ENCODE measurements at regions not wholly inside any gene's neighbourhood (a gene's known extent, or its start where the extent isn't known, plus 50 kb on each side); places are given as distances from the start of the nearest gene placed in this dataset.
"Not testable (repeated sequence)": the region's sequence is repeated elsewhere in the genome, so short reads cannot be mapped to it uniquely, and the experiment has no call there.

DNA sequence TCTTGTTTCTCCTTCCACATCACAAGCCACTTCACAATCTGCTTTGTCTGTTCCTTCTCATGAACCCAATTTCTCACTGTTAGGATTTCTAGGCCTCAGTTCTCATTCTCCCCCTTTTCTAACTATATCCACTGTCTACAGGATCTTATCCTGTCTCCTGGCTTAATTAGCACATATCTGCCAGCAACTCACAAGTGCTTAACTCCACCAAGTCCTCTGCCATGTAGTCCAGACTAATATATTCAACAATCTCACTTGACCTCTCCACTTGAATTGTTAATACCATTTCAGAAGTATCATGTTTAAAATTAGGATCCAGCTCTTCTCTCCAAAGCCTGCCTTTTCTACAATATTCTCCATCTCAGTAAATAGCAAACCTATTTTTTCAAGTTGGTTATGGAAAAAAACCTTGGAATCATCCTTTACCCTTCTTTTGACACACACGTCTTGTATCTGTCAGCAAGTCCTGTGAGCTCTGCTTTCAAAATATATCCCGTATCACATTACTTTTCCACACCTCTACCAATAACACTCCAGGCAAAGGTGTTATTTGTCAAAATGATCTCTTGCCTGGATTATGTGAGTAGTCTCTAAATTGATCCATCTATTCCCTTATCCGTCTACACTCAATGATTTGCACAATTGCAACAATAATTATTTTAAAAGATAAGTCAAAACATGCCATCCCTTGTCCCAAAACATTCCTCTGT, 127.2 kb upstream of the SLIT2 start:
- DNase-seq (ENCODE audit: low read depth in 2 of 3, low spot score in 2 of 3), result no peak

DNA sequence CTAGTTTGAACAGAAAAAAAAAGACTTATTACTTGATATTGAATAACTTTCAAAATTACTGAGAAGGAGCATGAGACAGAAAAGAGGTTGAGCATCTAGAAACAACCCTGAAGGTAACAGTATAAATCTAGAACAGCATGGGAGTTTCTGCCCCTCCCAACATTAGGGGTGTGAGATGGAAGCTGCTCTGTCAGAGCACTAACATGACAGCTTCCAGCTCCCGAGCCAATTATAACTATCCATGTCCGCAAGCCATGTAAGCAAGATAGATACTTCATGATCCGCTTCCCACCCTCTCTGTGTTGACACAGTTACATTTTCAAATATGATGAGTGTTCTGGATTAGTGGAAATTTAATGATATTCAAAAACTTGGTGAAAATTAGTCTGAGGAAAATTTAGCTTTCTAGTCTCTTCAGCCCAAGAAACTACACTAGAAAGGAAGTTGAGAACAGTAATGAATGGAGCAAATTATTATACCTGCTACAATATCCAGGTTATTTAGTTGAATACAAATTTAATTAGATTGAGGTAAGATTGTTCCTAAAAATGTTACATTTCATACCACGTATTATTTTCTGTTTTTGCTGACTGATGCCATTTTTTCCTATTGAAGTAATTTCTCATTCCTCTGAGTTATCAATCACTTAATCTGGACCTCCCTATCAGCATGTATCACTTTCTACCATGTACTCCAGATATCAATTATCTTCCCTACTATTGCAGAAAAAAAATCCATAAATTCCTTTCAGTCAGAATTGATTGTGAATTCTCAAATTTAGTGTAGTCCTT, 129.3 kb upstream of the SLIT2 start:
- no peak for DNase-seq (ENCODE audit: low read depth in 2 of 3, low spot score in 2 of 3)

DNA sequence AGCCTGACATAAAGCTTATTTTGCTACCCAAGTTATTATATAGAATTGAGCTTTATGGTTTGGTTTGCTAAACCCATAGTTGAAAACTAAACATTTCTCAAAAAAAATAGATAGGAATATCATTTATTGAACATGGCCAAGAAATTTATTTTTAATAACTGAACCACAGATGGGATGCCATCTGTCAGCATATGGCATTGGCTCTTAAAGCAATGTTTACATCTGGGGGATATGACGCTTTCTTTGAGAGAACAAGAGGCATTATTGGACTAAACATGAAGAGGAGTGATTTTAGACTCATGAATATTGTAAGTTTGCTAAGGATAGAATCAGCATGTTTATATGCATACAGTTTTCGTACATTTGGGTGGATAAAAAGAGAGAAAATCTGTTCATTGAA, 132.6 kb upstream of the SLIT2 start:
- no peak for DNase-seq (ENCODE audit: low read depth in 2 of 3, low spot score in 2 of 3)

DNA sequence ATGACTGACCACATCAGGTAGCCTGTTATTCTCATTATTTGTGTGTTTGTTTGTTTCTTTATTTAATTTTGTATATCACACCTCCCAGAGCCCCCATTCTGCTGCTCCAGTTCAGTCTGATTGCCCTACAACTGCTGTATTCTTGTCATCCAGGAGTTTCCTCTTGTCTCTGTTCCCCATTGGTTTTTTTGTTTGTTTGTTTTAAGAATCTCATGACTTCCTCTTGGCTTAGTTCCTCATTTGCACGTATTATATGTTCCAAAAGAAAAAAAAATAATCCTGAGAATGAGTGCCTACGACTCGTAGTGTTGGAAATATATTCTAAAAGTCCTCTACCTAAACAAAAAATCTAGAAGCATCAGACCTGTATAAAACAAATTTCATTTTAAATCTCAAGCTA, 142.3 kb upstream of the SLIT2 start:
- no peak for DNase-seq (ENCODE audit: low read depth in 2 of 3, low spot score in 2 of 3)

DNA sequence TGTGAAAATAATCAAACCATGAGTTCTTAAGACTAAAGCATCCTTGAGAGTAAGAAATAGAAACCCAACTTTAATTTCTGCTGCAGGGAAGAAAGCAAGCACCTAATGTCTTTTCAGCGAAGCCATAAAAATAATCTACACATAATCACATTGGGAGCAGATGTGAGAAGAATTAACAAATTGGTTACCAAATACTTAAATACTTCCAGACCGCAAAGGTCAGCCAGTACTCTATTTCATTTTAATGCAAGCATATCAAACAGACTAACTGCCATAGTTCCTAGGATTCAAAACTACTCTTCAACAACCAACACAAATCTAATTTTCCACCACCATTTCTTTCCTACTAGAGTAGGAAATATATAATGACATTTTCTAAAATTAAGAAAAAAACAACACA, 144.8 kb upstream of the SLIT2 start:
- no peak for DNase-seq (ENCODE audit: low read depth in 2 of 3, low spot score in 2 of 3)

DNA sequence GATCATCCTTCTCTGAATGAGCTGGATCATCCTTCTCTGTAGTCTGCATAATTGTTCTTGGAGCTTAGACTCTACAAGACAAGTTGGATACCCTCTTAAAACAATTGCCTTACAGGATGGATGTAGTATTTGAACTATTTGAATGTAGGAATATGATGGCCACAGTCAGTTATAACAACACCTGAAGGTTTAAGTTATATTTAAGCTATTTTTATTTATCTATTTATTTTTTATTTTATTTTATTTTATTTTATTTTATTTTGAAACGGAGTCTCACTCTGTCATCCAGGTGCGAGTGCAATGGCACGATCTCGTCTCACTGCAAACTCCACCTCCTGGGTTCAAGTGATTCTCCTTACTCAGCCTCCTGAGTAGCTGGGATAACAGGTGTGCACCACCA, 149.9 kb upstream of the SLIT2 start:
- DNase-seq (ENCODE audit: low read depth in 2 of 3, low spot score in 2 of 3), result no peak

DNA sequence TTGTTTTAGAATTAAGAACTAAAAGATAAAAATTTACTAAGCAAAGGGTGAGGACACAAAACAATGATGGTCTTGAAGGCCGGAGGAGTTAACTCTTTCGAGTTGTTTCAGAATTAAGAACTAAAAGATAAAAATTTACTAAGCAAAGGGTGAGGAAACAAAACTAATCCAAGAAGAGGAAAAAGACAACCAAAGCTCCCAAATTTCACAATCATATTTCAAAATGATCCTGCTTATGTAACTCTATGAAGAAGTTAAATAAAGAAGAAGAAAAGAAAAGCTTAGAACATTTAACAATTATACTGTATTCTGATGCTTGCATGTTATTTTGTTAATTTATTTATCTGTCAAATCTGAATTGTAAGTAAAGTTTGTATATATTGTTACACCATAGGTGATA, 154.8 kb upstream of the SLIT2 start:
- DNase-seq (ENCODE audit: low read depth in 2 of 3, low spot score in 2 of 3), result no peak

DNA sequence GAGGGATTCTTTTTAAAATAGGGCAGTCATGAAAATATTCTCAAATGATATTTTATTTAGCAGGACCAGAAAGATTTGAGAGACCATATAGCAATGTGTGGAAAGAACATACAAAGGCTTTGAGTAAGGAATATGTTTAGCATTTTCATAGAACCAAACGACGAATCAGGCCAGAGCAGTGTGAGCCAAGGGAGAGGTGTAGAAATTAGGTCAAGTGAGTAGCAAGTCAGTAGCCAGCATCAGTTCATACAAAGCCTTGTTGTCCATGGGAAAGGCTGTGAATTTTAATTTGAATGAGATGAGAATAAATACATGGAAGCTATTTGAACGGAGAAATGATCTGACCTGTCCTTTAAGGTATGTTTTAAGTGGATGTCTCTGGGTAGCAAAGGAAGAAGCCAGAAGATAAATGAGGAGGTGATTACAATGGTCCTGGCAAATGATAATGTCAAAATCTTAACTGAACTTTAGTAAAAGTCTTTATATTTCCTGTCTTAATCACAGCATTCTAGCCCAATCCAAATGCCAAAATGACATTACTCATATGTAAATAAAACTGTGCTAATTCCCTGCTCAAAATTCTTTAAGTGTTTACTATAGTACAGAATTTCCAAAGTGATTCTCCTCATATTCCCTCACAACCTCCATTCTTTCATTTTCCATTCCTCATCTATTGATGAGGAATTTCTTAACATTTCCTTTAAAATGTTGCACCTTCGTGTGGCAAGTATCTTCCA, 155.7 kb upstream of the SLIT2 start:
- DNase-seq (ENCODE audit: low read depth in 2 of 3, low spot score in 2 of 3), result no peak

DNA sequence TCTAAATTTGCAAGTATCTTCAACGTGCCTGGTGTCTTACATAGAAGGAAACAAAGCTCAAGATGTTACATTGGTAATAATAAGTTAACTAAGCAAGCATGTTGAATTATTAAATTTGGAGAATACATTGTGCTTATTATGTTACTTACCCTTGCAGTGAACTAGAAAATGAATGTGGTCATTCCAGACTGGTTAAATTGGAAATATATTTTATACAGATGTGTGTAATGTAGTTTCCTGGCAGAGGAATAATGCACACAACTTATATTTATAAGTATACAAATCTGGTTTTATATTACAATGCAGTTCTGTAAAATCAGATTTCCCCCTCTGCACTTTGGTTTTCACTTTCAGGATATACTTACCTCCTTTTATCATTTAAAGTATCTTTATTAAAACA, 159.9 kb upstream of the SLIT2 start:
- DNase-seq (ENCODE audit: low read depth in 2 of 3, low spot score in 2 of 3), result no peak

DNA sequence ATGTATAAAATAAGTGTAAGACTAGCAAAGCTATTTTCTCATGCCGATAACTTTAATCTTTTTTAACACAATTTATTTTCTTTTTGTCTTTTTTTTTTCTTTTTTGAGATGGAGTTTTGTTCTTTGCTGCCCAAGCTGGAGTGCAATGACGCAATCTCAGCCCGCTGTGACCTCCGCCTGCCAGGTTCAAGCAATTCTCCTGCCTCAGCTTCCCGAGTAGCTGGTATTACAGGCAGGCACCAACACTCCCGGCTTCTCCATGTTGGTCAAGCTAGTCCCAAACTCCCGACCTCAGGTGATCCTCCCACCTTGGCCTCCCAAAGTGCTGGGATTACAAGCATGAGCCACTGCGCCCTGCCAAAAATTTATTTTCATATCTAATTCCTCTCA, 164.2 kb upstream of the SLIT2 start:
- DNase-seq (ENCODE audit: low read depth in 2 of 3, low spot score in 2 of 3), result no peak

DNA sequence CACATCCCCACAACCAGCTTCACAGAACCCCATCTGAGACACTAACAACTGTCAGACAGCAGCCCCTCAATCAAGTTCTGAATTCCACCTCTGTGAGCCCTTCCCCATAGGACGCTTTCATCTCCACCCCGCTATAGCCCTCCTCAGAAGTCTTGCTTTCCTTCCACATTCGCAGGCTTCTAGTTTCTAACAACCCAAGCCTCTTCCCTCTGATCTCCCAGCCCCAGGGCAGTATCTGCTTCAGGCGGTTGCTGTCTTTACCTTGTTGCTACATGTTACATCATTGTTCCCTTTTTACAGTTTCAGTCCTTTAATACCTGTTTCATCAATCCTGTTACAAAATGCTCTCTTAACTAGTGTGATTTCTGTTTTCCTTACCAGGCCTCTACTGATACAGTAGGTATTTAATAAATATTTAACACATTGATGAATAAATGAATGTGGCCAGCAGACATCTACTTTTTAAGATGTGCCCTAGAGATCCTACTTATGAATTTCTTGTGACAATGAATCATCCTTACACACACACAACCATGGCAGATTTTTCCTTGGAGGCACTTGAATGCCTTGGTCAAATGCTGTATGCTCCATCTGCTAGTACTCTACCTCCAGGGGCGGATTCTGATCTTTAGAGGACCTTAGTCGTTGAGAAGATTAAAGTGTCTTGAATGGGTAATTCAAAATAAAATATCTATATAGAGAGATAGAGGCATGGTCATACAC, 164.7 kb upstream of the SLIT2 start:
- no peak for DNase-seq (ENCODE audit: low read depth in 2 of 3, low spot score in 2 of 3)

DNA sequence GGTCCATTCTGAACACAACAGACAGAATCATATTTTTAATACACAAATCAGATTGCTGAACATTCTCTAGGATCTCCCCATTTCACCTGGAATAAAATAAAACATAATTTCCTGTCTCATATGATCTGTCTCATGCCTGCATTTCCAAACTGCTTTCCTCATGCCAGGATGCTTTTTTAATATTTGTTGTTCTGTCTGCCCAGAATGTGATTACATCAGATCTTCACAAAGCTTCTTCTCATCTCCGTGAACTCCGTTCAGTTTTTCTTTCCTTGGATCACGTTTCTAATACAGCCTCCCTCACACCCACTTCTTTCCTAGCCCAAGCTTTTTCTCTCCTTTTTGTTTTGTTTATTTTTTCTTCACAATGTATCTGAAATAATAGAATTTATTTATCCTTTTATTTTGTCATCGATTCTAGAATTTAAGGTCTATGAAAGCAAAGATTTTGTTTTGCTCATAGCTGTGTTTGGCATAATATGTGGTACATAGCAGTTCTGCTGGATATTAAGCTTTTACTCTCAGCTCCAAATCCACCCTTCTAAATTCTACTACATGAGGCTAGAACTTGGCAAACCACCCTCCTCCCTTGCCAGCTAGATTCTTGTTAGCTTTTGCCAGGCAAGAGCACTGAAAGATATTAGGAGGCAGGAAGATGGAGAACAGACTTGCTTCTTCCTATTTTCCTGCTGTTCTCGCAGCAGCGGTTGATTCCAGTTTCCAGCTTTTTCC, 165.5 kb upstream of the SLIT2 start:
- no peak for DNase-seq (ENCODE audit: low read depth in 2 of 3, low spot score in 2 of 3)

DNA sequence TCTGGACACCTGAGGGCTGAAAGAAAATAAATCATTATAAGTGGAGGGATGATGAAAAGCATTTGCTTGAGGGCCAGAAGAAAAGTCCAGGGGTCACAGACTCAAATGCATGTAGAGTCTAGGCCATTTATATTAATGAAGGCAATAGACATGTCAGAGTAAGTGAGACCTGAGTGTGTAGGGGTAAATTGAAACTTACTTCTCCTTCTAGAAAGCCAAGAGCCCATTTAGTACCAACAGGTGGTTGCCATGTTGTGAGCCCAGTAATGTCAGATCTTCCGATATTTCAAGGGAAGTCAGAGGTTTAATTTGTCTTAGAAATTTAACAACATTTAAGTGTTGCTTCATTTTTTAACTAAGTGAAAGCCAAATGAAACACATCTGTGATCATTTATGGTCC, 166.1 kb upstream of the SLIT2 start:
- DNase-seq (ENCODE audit: low read depth in 2 of 3, low spot score in 2 of 3), result no peak

DNA sequence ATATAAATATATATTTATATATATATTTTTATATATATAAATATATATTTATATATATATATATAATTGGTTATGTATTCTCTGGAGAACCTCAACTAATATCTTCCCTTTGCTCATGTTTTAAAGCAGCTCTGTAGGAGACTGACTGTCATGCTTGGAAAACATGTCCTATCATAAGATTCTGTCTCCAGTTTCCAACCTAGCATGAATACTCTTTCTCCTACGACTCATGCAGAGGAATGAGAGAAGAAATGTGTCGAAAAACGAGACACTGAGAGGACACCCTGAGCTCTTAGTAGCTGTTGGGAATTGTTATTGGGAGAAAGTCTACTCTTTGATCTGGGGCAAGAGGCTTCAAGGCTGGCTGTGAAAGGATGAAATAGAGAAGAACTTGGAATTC, 166.5 kb upstream of the SLIT2 start:
- DNase-seq (ENCODE audit: low read depth in 2 of 3, low spot score in 2 of 3), result no peak

DNA sequence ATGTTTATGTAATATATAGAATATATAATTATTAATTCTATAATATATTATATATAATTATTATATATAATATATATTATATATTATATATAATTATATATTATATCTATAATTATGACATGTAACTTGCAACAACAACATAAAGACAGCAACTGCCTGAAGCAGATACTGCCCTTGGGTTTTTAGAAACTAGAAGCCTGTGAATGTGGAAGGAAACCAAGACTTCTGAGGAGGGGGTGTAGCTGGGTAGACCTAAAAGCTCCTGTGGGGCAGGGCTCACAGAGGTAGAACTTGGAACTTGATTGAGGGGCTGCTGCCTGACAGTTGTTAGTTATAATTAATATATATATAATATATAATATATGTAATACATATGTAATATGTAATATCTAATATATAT, 167.2 kb upstream of the SLIT2 start:
- DNase-seq (ENCODE audit: low read depth in 2 of 3, low spot score in 2 of 3), result no peak

DNA sequence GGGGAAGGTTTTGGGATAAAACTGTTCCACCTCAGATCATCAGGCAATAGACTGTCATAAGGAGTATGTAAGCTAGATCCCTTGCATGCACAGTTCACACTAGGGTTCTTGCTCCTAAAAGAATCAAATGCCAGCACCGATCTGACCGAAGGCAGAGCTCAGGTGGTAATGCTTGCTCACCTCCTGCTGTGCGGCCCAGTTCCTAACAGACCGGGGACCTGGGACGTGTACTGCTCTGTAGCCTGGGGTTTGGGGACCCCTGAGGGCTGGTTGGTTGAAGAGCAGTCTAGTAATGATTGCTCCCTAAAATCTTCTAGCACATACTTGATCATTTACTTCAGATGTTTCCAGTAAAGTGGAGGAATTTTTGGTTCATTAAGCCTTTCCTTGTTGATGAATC, 173.1 kb upstream of the SLIT2 start:
- no peak for DNase-seq (ENCODE audit: low read depth in 2 of 3, low spot score in 2 of 3)

DNA sequence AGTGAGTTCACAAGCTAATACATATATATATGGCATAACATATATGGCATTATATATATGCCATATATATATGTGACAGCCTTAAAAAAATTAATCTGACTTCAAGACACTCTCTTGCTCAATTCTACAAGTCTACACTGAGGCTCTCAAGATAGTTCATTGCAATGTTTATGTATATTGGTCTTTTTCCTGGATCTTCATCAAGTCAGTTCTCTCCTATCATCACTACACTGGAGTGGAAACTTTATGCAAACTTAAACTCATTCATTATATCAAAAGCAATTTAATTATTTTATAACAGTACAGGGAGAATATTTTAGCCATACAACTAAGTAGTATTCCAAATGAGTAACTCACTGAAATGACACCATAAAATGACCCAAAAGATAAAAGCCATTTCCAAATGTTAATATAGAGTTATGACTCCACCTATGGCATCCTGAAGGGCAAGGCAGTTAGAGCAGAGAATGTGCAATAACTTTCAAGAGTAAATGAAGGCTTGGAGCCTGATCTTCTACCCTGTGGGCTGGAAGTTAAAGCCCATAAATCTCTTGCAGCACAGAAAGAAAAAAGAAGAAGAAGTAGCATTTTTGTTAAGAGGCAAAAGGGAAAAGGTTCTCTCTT, 176.3 kb upstream of the SLIT2 start:
- no peak for DNase-seq (ENCODE audit: low read depth in 2 of 3, low spot score in 2 of 3)

DNA sequence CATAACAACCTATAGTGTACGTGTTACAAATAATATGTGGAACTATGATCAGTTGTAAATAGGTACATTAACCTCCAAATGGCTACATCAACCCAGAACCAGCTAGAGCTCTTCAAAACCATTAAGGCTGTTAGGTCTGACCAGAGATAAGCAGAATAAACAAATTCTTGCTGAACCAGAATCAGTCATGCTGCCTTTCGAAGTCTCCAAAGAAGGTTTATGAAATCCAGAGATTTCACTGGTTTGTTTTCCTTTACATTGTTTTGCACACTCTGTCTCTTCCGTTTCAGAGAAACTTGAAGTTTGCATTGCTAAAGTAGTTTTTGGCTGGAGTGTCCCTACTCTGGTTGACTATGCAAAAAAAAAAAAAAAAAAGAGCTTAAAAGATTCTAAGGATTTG, 177.3 kb upstream of the SLIT2 start:
- DNase-seq (ENCODE audit: low read depth in 2 of 3, low spot score in 2 of 3), result no peak

DNA sequence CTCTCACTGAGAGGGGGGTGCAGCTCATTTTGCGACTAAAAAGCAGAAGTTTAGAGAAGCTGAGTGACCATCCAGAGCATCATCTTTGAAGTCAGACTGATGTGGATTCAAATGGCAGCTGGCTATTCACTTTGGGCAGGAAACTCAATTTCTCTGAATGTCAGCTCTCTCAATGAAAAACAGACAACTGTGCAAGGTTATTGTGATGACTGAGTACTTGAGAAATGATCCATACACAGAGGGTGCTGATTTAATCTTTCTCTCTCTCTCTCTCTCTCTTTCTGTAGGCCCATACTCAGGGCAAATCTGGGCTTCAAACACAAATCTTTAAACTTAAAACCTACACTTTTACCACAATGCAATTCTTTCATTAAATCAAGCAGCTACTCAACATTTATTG, 185.8 kb upstream of the SLIT2 start:
- DNase-seq (ENCODE audit: low read depth in 2 of 3, low spot score in 2 of 3), result no peak

DNA sequence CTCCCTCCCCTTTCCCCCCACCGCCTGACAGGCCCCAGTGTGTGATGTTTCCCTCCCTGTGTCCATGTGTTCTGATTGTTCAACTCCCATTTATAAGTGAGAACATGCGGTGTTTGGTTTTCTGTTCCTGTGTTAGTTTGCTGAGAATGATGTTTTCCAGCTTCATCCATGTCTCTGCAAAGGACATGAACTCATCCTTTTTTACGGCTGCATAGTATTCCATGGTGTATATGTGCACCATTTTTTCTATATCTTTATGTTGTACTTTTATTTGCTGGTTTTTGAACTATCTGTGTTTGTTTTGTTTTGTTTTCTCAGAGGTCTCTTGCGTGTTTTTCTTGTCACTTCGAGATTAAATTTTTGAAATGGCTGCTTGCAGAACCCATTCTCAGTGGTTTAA, 188.8 kb upstream of the SLIT2 start:
- DNase-seq (ENCODE audit: low read depth in 2 of 3, low spot score in 2 of 3), result not testable (repeated sequence)
